ENCODE measurements at regions not wholly inside any gene's neighbourhood (a gene's known extent, or its start where the extent isn't known, plus 50 kb on each side); places are given as distances from the start of the nearest gene placed in this dataset.

- DNase-seq: no peak
Observed at GRCh38 chr11:134522782-134523570, 110.9 kb upstream of the B3GAT1 start.

- no peak for DNase-seq
Observed at GRCh38 chr11:134521452-134522289, 109.6 kb upstream of the B3GAT1 start.

GRCh38 chr11:134521001-134521400 is 109.0 kb upstream of the B3GAT1 start:
- no peak for DNase-seq

GRCh38 chr11:134519788-134520187 is 107.7 kb upstream of the B3GAT1 start:
- no peak for DNase-seq

- DNase-seq: no peak
Observed at GRCh38 chr11:134519390-134519750, 107.3 kb upstream of the B3GAT1 start.

- DNase-seq: no peak
Observed at GRCh38 chr11:134518616-134519389, 106.8 kb upstream of the B3GAT1 start.

- no peak for DNase-seq
Observed at GRCh38 chr11:134517621-134518293, 105.7 kb upstream of the B3GAT1 start.

GRCh38 chr11:134517115-134517514 is 105.1 kb upstream of the B3GAT1 start:
- DNase-seq: no peak

- DNase-seq: peak; percentile 69
Observed at GRCh38 chr11:134516529-134516928, 104.5 kb upstream of the B3GAT1 start.

- no peak for DNase-seq
Observed at GRCh38 chr11:134515081-134515960, 103.3 kb upstream of the B3GAT1 start.

GRCh38 chr11:134514354-134514951 is 102.4 kb upstream of the B3GAT1 start:
- no peak for DNase-seq

GRCh38 chr11:134513585-134514120 is 101.6 kb upstream of the B3GAT1 start:
- no peak for DNase-seq

- no peak for DNase-seq
Observed at GRCh38 chr11:134512571-134513538, 100.8 kb upstream of the B3GAT1 start.

- no peak for DNase-seq
Observed at GRCh38 chr11:134512061-134512460, 100.0 kb upstream of the B3GAT1 start.

- DNase-seq: no peak
Observed at GRCh38 chr11:134511255-134511654, 99.2 kb upstream of the B3GAT1 start.

- no peak for DNase-seq
Observed at GRCh38 chr11:134510233-134511040, 98.4 kb upstream of the B3GAT1 start.

GRCh38 chr11:134509381-134510232 is 97.6 kb upstream of the B3GAT1 start:
- DNase-seq: no peak
